Mesothelial cell of epicardium (in vitro differentiated cells): ENCODE measurements at regions not wholly inside any gene's neighbourhood (a gene's known extent, or its start where the extent isn't known, plus 50 kb on each side); places are given as distances from the start of the nearest gene placed in this dataset.

ENCODE experiments used
- DNase-seq, 2 experiments: peaks; one replicate each; pipeline ENCODE4 v3.0.0; 2021; ENCODE audit warnings: low spot score in 2 of 2; ENCODE audit not compliant: unreplicated experiment in 2 of 2
- H3K27ac Mint-ChIP-seq: 2 replicates; pipeline ENCODE4 v1.8.0; 2021; ENCODE audit warnings: mixed read lengths
- H3K27me3 Mint-ChIP-seq: 2 replicates; pipeline ENCODE4 v1.8.0; 2021; ENCODE audit warnings: low read depth, mixed read lengths
- H3K36me3 Mint-ChIP-seq: 2 replicates; pipeline ENCODE4 v1.8.0; 2021; ENCODE audit warnings: mixed read lengths
- H3K4me1 Mint-ChIP-seq: 2 replicates; pipeline ENCODE4 v1.8.0; 2021; ENCODE audit warnings: mixed read lengths
- H3K4me3 Mint-ChIP-seq: 2 replicates; pipeline ENCODE4 v1.8.0; 2021; ENCODE audit warnings: mild to moderate bottlenecking, moderate library complexity, mixed read lengths
- H3K9me3 Mint-ChIP-seq: 2 replicates; pipeline ENCODE4 v1.8.0; 2021; ENCODE audit warnings: mixed read lengths
- CTCF ChIP-seq: fragments of 200-600 bp; sonication (generic); IDR thresholded peaks from one replicate; pipeline ENCODE4 v1.5.0; 2021; ENCODE audit warnings: antibody characterized with exemption; ENCODE audit not compliant: unreplicated experiment

GRCh38 chr18:40980171-40980570, 974.9 kb upstream of the PIK3C3 start:
- no peak for DNase-seq
- TF ChIP-seq CTCF: no peak
- Mint-ChIP-seq H3K36me3 (no peaks in the 10 kb centered on the region), H3K27ac (no peak overlapping the region), H3K9me3 (peaks cover 7% of the 10 kb centered on the region), H3K4me1 (no peaks in the 10 kb centered on the region), H3K4me3 (no peak overlapping the region), H3K27me3 (no peaks in the 10 kb centered on the region)

GRCh38 chr18:40976050-40976449, 979.0 kb upstream of the PIK3C3 start:
- H3K4me3 Mint-ChIP-seq: no peak overlapping the region
- no peaks in the 10 kb centered on the region for H3K27me3 Mint-ChIP-seq
- H3K9me3 Mint-ChIP-seq: peaks cover 41% of the 10 kb centered on the region
- DNase-seq: no peak
- H3K4me1 Mint-ChIP-seq: no peaks in the 10 kb centered on the region
- no peak for TF ChIP-seq CTCF
- no peak overlapping the region for H3K27ac Mint-ChIP-seq
- peaks cover 3% of the 10 kb centered on the region for H3K36me3 Mint-ChIP-seq

GRCh38 chr18:40974448-40974847, 980.6 kb upstream of the PIK3C3 start:
- no peak for TF ChIP-seq CTCF
- no peaks in the 10 kb centered on the region for H3K4me1 Mint-ChIP-seq
- no peak overlapping the region for H3K4me3 Mint-ChIP-seq
- H3K9me3 Mint-ChIP-seq: peaks cover 41% of the 10 kb centered on the region
- H3K27me3 Mint-ChIP-seq: no peaks in the 10 kb centered on the region
- no peak overlapping the region for H3K27ac Mint-ChIP-seq
- no peak for DNase-seq
- peaks cover 3% of the 10 kb centered on the region for H3K36me3 Mint-ChIP-seq

- Mint-ChIP-seq H3K27me3 (peaks cover 1% of the 10 kb centered on the region), H3K4me3 (no peak overlapping the region), H3K9me3 (peaks cover 11% of the 10 kb centered on the region), H3K4me1 (no peaks in the 10 kb centered on the region), H3K27ac (no peak overlapping the region), H3K36me3 (no peaks in the 10 kb centered on the region)
- no peak for DNase-seq
- TF ChIP-seq CTCF: no peak
Observed at GRCh38 chr18:40962784-40963183, 992.2 kb upstream of the PIK3C3 start.

- H3K9me3 Mint-ChIP-seq: peaks cover 10% of the 10 kb centered on the region
- TF ChIP-seq CTCF: no peak
- H3K4me1 Mint-ChIP-seq: no peaks in the 10 kb centered on the region
- H3K4me3 Mint-ChIP-seq: no peak overlapping the region
- DNase-seq: no peak
- no peaks in the 10 kb centered on the region for H3K27me3 Mint-ChIP-seq
- no peak overlapping the region for H3K27ac Mint-ChIP-seq
- no peaks in the 10 kb centered on the region for H3K36me3 Mint-ChIP-seq
Observed at GRCh38 chr18:40957533-40958070, 997.4 kb upstream of the PIK3C3 start.

- no peak overlapping the region for H3K27ac Mint-ChIP-seq
- no peak for DNase-seq
- H3K27me3 Mint-ChIP-seq: no peaks in the 10 kb centered on the region
- H3K36me3 Mint-ChIP-seq: no peaks in the 10 kb centered on the region
- TF ChIP-seq CTCF: no peak
- no peak overlapping the region for H3K4me3 Mint-ChIP-seq
- peaks cover 14% of the 10 kb centered on the region for H3K9me3 Mint-ChIP-seq
- H3K4me1 Mint-ChIP-seq: no peaks in the 10 kb centered on the region
Observed at GRCh38 chr18:40956213-40956612, 998.8 kb upstream of the PIK3C3 start.
